Peyer's patch (tissue), 4 donors: ENCODE measurements at regions not wholly inside any gene's neighbourhood (a gene's known extent, or its start where the extent isn't known, plus 50 kb on each side); places are given as distances from the start of the nearest gene placed in this dataset.

Experiments used
- CTCF ChIP-seq, 6 experiments: fragments of 450-650 bp in 4 of 6; fragments of 200-600 bp in 2 of 6; sonication (generic) in 1 of 6; IDR thresholded peaks; one replicate each; pipeline ENCODE4 v1.5.1; 2017 to 2019; ENCODE audit warnings: antibody characterized with exemption in 6 of 6, mild to moderate bottlenecking in 3 of 6, moderate library complexity in 1 of 6
- POLR2A ChIP-seq, 2 donors: fragments of 450-650 bp; IDR thresholded peaks; one replicate each; pipeline ENCODE4 v1.5.1; 2017; ENCODE audit warnings: antibody characterized with exemption in 2 of 2, mild to moderate bottlenecking in 2 of 2, moderate library complexity in 2 of 2

GRCh38 chr10:6925146-6925545 lies 345.1 kb upstream of the PRKCQ start:
- TF ChIP-seq CTCF (IDR thresholded peaks at IDR 0.05) (no peak), POLR2A (IDR thresholded peaks at IDR 0.05) (no peak)
